Endothelial cell of umbilical vein (primary cell): ENCODE measurements at regions not wholly inside any gene's neighbourhood (a gene's known extent, or its start where the extent isn't known, plus 50 kb on each side); places are given as distances from the start of the nearest gene placed in this dataset.

Source experiments
- BruUV-seq: library from RNA; stranded (reverse); fragments of 400-500 nt; replicated peaks from 2 replicates; lab custom pipeline; 2021; lab: Mats Ljungman, UMichigan
- CTCF ChIA-PET: fragments of 300-600, 350-600 bp; sonication (Branson Sonifier 250); formaldehyde crosslinking; loops from one replicate; lab custom pipeline; 2021; ENCODE audit warnings: antibody characterized with exemption, inconsistent platforms; lab: Charles Lee
- POLR2A ChIA-PET: fragments of 300-600, 350-600 bp; sonication (Branson Sonifier 250); formaldehyde crosslinking; loops from one replicate; lab custom pipeline; 2021; ENCODE audit warnings: antibody characterized with exemption, inconsistent platforms; lab: Charles Lee
- DNase-seq: peaks from one replicate; pipeline ENCODE4 v3.0.0-alpha.2; 2011; ENCODE audit warnings: low read depth, low spot score
- FAIRE-seq: peaks from 2 replicates; lab custom pipeline; 2011; peaks lifted over from hg19 to GRCh38; lab: Jason Lieb, UNC
- H2AFZ ChIP-seq: 2 replicates; pipeline ENCODE4 v1.6.0; 2012; ENCODE audit warnings: low read depth, low read length, control low read depth, inconsistent platforms
- H3K27ac ChIP-seq: 2 replicates; pipeline ENCODE4 v1.5.1; 2011; ENCODE audit warnings: low read depth, mild to moderate bottlenecking, control low read depth, low read length, moderate library complexity; ENCODE audit not compliant: insufficient read depth
- H3K27me3 ChIP-seq, 2 experiments: 2 replicates each; pipeline versions ENCODE4 v1.6.0 to v1.6.1; 2011; ENCODE audit warnings: low read length in 2 of 2, mixed read lengths in 1 of 2; ENCODE audit not compliant: control insufficient read depth in 2 of 2, insufficient read depth in 2 of 2
- H3K36me3 ChIP-seq, 2 experiments: 2 replicates in 1 of 2; 3 replicates in 1 of 2; pipeline ENCODE4 v1.5.1; 2011; ENCODE audit warnings: low read length in 2 of 2, mild to moderate bottlenecking in 1 of 2, moderate library complexity in 1 of 2; ENCODE audit not compliant: control insufficient read depth in 2 of 2, insufficient read depth in 2 of 2; ENCODE audit errors: extremely low read depth in 1 of 2
- H3K4me1 ChIP-seq: 3 replicates; pipeline ENCODE4 v1.5.1; 2011; ENCODE audit warnings: mild to moderate bottlenecking, low read length; ENCODE audit not compliant: control insufficient read depth, insufficient read depth; ENCODE audit errors: extremely low read depth
- H3K4me2 ChIP-seq: 2 replicates; pipeline ENCODE4 v1.6.1; 2011; ENCODE audit warnings: low read length, control low read depth, mixed read lengths; ENCODE audit not compliant: insufficient read depth
- H3K4me3 ChIP-seq, 3 experiments: fragments of 200-600 bp in 1 of 3; sonication (generic), shearing (Covaris generic) in 1 of 3; replicated peaks in 1 of 3; 2 replicates each; pipeline ENCODE4 v1.5.1; 2011 to 2016; ENCODE audit warnings: control low read depth in 3 of 3, low read length in 3 of 3, mild to moderate bottlenecking in 2 of 3, inconsistent platforms in 1 of 3, low read depth in 1 of 3, moderate library complexity in 1 of 3; ENCODE audit not compliant: insufficient read depth in 1 of 3
- H3K79me2 ChIP-seq: 2 replicates; pipeline ENCODE4 v1.6.0; 2012; ENCODE audit warnings: low read length, inconsistent platforms; ENCODE audit not compliant: control insufficient read depth, insufficient read depth
- H3K9ac ChIP-seq: replicated peaks from 2 replicates; pipeline ENCODE3; 2011; ENCODE audit warnings: low read length, control low read depth; ENCODE audit not compliant: insufficient read depth; ENCODE audit errors: extremely low read depth
- H3K9me1 ChIP-seq: replicated peaks from 3 replicates; pipeline ENCODE4 v1.6.0; 2011; ENCODE audit warnings: mild to moderate bottlenecking, low read length; ENCODE audit not compliant: control insufficient read depth, insufficient read depth; ENCODE audit errors: extremely low read depth
- H3K9me3 ChIP-seq: replicated peaks from 2 replicates; pipeline ENCODE4 v1.5.1; 2012; ENCODE audit warnings: low read length, inconsistent platforms; ENCODE audit not compliant: control insufficient read depth, insufficient read depth
- H4K20me1 ChIP-seq: replicated peaks from 2 replicates; pipeline ENCODE3; 2011; ENCODE audit warnings: mild to moderate bottlenecking, low read length; ENCODE audit not compliant: control insufficient read depth, insufficient read depth; ENCODE audit errors: extremely low read depth
- EZH2 ChIP-seq: IDR thresholded peaks from 2 replicates; pipeline ENCODE4 v1.6.1; 2012; ENCODE audit warnings: borderline replicate concordance, low read depth, mild to moderate bottlenecking, moderate library complexity, low read length, inconsistent platforms; ENCODE audit not compliant: severe bottlenecking
- FOS ChIP-seq: IDR thresholded peaks from 2 replicates; pipeline ENCODE4 v1.6.1; 2011; ENCODE audit warnings: mild to moderate bottlenecking, low read length, moderate library complexity, borderline replicate concordance; ENCODE audit not compliant: insufficient read depth
- GATA2 ChIP-seq: IDR thresholded peaks from 2 replicates; pipeline ENCODE4 v1.7.0; 2011; ENCODE audit warnings: low read depth, mild to moderate bottlenecking, moderate library complexity, mixed read lengths, low read length; ENCODE audit not compliant: insufficient read length, insufficient read depth
- JUN ChIP-seq: IDR thresholded peaks from 2 replicates; pipeline ENCODE4 v1.6.1; 2011; ENCODE audit warnings: borderline replicate concordance, low read depth; ENCODE audit not compliant: insufficient read length, insufficient read depth
- MYC ChIP-seq: IDR thresholded peaks from one replicate; pipeline ENCODE4 v1.6.1; 2011; ENCODE audit warnings: mild to moderate bottlenecking, low read depth, low read length
- POLR2A ChIP-seq: IDR thresholded peaks from 2 replicates; pipeline ENCODE4 v1.6.1; 2012; ENCODE audit warnings: low read depth, mild to moderate bottlenecking, control low read depth, low read length
- POLR2AphosphoS5 ChIP-seq: IDR thresholded peaks from 2 replicates; pipeline ENCODE4 v1.6.1; 2012; ENCODE audit warnings: low read depth, mild to moderate bottlenecking, control low read depth, low read length, moderate library complexity; ENCODE audit not compliant: insufficient read depth
- dilution Hi-C: fragments of 300-500 bp; cut with MboI; formaldehyde crosslinking; loops from one replicate; pipeline ENCODE4 v1.15.0; 2019; ENCODE audit warnings: low sequenced_read_pairs; ENCODE audit not compliant: extremely low pct_ligation_motif_present
- intact Hi-C: fragments of 100-400 bp; cut with micrococcal nuclease; formaldehyde crosslinking; loops from one replicate; pipeline ENCODE4 v1.10.0; 2022
- TF ChIP-seq, protein P1 (sequence below): IDR thresholded peaks from 2 replicates; pipeline ENCODE4 v1.6.1; 2011; ENCODE audit not compliant: insufficient read depth, insufficient read length
- TF ChIP-seq, protein P2 (sequence below), 2 donors: IDR thresholded peaks; 1 replicate in 1 of 2; 2 replicates in 1 of 2; pipeline ENCODE4 v1.5.1; 2011; ENCODE audit warnings: low read length in 2 of 2, mild to moderate bottlenecking in 2 of 2, moderate library complexity in 2 of 2, control low read depth in 1 of 2, inconsistent platforms in 1 of 2, low read depth in 1 of 2; ENCODE audit not compliant: insufficient read depth in 1 of 2; ENCODE audit errors: extremely low read depth in 1 of 2

DNA sequence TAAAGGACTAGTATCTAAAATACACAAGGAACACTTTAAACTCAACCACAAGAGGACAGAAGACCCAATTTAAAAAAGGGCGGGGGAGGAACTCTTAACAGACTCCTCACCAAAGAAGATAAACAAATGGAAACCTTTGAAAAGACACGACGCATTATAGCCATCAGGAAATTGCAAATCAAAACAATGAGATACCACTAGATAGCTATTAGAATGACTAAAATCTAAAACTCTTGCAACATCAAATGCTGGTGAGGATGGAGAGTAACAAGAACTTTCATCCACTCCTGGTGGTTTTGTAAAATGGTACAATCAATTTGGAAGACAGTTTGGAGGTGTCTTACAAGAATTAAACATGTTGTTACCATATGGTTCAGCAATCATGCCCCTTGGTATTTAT, 708.2 kb downstream of the BRINP3 start:
- ChIA-PET POLR2A (no interaction called here), CTCF (no interaction called here)
- no peak for DNase-seq
- Histone ChIP-seq H3K4me3 (no peak overlapping the region), H3K36me3 (no peaks in the 10 kb centered on the region), H3K27ac (no peak overlapping the region), H3K4me2 (no peak overlapping the region), H3K9me3 (no peaks in the 10 kb centered on the region), H3K27me3 (no peaks in the 10 kb centered on the region), H3K79me2 (no peaks in the 10 kb centered on the region), H3K4me1 (no peaks in the 10 kb centered on the region), H3K9me1 (no peaks in the 10 kb centered on the region), H3K9ac (no peak overlapping the region), H2AFZ (no peak overlapping the region), H4K20me1 (no peaks in the 10 kb centered on the region)
- no peak for TF ChIP-seq POLR2A
- TF ChIP-seq FOS = no peak
- TF ChIP-seq, protein P1, sequence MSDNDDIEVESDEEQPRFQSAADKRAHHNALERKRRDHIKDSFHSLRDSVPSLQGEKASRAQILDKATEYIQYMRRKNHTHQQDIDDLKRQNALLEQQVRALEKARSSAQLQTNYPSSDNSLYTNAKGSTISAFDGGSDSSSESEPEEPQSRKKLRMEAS = no peak
- no peak for TF ChIP-seq JUN
- no peak for TF ChIP-seq EZH2
- no peak for TF ChIP-seq GATA2
- TF ChIP-seq, protein P2, sequence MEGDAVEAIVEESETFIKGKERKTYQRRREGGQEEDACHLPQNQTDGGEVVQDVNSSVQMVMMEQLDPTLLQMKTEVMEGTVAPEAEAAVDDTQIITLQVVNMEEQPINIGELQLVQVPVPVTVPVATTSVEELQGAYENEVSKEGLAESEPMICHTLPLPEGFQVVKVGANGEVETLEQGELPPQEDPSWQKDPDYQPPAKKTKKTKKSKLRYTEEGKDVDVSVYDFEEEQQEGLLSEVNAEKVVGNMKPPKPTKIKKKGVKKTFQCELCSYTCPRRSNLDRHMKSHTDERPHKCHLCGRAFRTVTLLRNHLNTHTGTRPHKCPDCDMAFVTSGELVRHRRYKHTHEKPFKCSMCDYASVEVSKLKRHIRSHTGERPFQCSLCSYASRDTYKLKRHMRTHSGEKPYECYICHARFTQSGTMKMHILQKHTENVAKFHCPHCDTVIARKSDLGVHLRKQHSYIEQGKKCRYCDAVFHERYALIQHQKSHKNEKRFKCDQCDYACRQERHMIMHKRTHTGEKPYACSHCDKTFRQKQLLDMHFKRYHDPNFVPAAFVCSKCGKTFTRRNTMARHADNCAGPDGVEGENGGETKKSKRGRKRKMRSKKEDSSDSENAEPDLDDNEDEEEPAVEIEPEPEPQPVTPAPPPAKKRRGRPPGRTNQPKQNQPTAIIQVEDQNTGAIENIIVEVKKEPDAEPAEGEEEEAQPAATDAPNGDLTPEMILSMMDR (IDR thresholded peaks at IDR 0.05; ENCODE audit: extremely low read depth in 1 of 2, insufficient read depth in 1 of 2, low read depth in 1 of 2, low read length in 2 of 2) = no peak
- TF ChIP-seq MYC = no peak
- no peak for TF ChIP-seq POLR2AphosphoS5
- dilution Hi-C loops = no loop called here
- BruUV-seq = no TSS peak
- intact Hi-C loops = no loop called here
- no peak for FAIRE-seq
